COLO668 (cell line): ENCODE measurements at regions not wholly inside any gene's neighbourhood (a gene's known extent, or its start where the extent isn't known, plus 50 kb on each side); places are given as distances from the start of the nearest gene placed in this dataset.
"Not testable (repeated sequence)": the region's sequence is repeated elsewhere in the genome, so short reads cannot be mapped to it uniquely, and the experiment has no call there.

Experiments
- DNase-seq: peaks from one replicate; lab custom pipeline; 2025; ENCODE audit not compliant: unreplicated experiment; lab: John Stamatoyannopoulos, UW

DNA sequence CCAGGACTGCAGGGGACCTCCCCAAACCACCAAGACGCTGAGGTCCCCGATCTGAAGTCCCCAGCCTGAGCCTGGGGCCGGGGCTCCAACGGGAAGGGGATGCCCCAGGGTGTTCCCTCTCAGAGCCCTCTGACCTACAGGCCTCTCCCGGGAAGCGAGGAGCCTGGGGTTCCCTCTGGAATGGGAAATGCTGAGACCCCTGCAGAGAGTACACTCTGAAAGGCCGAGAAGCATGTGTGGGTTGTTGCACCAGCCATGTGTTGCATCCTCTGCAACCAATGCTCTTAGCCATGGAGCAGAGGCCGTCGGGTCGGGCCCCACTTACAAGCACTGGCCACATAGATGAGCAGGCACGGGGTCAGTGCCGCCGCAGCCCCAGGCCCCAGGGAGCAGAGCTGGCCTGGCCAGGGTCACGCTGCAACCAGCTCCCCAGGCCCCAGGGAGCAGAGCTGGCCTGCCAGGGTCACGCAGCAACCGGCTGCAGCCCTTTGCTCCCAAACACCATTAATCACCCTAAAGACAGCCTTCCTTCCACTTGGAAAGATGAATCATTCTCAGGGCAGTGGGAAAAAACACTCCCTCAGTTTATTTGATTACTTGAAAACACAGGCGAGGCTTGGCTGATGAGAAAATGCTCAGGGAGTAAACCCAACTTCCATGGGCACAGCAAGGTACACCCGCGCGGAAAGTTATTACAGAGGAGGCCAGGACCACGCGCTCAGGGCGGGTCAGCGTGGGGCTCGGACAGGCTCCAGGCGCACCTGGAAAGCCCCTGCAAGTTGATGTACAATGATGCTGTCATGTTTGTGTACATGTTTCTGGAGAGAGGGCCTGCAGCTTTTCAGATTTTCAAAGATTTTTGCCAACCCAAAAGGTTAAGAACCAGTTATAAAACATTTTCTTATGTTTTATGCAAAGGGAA is 78.0 kb upstream of the AFDN start:
- DNase-seq = no peak

DNA sequence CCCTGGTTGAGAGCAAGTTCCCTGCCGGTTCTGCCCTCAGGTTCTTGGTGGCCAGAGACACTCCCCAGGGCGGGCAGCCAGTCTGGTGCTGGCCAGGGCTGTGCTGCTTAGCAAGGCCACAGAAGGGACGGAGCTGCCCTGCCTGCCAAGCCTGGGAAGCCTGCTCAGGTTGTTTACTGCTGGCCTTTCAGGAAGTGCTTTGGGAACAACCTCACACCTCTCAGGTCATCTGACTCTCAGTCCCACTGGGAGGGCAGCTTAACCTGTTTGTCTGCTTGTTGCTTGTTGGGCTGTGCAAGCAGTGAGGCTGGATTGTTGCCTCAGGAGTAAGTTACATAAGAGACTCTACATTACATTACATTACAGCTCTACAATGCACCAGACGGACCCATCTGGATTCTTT is 75.8 kb upstream of the AFDN start:
- DNase-seq = peak; percentile 40

DNA sequence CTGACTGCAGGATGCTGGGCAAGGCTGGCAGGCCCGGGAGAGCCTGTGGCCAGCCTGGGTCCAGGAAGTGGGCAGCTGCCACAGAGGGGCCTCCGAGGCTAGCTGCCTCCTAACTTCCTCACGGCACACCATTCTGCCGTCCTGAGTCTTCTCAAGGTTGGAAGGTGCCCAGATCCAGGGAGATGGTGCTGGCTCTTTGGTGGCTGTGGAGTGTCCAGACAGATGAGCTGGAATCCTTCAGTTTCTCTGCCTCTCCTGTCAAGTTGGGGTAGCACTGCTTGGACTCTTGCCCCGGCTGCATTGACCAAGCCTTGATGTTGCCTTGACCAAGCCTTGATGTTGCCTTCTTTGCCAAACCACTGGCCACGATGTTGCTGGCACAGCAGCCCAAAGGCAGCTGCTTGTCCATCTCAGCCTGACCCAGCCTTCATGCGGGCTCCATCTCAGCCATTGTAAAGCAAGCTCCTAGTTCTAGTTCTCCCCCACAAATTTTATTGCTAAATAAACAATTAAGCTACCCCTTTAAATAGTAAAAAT is 75.1 kb upstream of the AFDN start:
- DNase-seq = no peak

DNA sequence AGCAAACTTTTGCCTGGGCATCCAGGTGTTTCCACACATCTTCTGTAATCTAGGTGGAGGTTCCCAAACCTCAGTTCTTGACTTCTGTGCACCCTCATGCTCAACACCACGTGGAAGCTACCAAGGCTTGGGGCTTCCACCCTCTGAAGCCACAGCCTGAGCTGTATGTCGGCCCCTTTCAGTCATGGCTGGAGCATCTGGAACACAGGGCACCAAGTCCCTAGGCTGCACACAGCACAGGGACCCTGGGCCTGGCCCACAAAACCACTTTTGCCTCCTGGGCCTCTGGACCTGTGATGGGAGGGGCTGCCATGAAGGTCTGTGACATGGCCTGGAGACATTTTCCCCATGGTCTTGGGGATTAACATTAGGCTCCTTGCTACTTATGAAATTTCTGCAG is 73.4 kb upstream of the AFDN start:
- DNase-seq = not testable (repeated sequence)

DNA sequence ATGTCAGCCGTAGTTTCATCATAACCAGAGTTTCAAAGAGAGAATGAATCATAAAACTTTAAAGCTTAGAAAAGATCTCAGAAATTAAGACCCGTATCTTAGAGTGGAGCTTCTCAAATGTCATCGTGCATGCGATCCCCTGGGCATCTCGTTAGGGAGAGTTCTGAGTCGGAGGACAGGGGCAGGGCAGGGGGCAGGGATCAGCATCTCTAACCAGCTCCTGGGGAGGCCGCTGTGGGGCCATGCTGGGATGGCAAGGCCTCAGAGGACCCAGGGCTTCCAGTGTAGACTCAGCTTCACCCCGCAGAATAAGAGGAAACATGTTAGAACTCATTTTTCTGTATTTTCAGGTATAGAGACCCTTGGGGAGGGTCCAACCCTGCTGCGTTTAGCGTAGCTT is 72.0 kb upstream of the AFDN start:
- no peak for DNase-seq

DNA sequence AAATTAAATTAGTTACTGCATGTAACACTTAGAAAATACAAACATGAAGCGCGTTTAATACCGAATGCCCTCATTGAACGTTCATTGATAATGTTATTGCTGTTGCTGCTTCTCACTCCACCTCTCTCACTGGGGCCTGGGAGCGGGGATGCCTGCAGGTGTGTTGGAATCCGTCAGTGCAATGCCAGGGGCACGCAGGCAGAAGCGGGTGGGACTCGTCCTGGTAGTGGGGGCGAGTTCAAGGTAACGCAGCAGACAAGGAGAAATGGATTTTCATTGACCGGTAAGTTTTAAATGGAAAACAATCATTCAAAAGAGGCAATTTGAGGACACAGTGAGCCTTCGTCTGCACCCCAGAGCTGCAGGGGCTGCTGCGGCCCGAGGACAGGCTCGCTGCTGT is 71.2 kb upstream of the AFDN start:
- DNase-seq = no peak

DNA sequence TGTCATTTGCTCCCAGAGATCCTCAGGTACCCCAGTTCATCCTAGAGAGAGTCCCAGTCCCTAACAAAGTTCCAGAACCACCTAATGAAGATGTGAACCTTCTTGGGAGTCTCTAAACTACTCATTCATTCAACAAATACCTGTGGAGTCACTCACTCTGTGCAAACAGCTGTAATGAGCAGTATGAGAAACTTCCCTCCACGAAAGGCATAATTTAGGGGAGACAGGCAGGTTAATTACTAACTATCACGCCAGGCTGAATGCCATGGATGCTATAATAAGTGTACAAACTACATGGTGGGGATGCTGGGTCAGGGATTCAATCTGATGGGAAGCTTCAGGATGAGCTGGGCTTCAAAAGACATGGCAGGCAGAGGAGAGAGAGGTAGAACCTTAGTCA is 70.1 kb upstream of the AFDN start:
- no peak for DNase-seq

DNA sequence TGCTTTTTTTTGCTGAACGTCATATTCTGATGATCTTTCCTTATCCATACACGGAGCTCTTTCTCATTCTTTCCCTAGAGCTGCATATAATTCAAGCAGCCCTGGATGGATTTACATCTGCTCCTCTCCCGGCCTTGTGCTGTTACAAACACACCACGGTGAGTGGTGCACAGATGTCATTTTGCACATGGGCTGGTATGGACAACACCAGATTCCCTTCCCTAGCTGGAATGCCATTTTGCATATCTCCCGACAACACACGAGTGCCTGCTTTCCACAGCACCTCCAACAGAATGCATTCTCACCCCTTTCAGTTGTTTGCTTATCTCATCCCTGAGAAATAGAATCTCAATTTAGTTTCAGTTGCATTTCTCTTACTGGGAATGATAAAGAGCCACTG is 69.5 kb upstream of the AFDN start:
- DNase-seq = no peak

DNA sequence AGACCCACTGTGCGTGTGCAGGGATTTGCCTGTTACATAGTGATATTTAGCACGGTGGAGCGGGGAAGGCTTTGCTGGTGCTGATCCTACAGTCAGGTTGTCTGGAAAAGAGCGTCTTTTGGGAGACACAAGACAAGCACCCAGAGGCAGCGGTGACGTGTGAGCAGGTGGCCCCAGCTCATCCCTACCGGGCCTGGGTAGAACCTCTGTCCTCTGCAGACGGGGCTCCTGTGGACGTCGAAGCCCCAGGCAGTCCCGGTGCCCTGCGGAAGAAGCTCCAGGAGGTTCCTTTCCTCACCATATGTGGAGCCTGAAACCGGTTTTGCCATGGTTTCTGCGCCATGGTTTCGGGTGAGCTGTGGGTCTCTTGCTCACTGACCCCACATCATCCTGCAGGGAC is 68.9 kb upstream of the AFDN start:
- no peak for DNase-seq

DNA sequence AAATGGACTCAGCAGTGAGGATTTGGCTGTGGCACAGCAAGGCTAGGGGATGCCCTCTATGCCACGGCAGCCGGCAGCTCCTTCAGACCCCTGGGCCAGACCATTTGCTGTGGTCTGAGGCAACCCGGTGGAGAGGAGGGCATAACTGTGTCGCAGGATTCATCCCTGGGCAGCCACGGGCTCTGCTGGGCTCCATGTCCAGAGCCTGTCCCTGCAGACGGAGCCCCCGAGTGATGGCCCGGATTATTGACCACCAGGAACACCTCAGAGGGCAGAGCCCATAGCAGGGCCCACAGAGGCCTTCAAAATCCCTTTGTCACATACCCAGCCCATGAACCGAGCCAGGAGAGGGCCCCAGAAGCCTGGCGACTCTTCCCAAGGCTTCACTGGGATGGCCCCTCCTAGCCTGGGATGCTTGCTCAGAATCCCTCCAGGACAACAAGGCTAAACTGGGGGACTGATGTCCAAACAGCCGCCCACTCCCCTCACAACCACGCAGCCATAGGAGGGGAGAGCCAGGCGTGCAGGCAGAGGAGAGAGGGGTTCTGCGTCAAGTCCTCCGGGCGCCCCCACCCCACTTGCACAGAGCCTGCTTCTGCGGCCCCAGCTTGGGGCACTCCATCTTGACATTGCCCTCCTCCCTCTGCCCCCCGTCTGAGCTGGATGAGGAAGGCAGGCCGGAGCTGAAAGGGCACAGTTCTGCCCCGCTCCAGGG is 68.2 kb upstream of the AFDN start:
- no peak for DNase-seq

DNA sequence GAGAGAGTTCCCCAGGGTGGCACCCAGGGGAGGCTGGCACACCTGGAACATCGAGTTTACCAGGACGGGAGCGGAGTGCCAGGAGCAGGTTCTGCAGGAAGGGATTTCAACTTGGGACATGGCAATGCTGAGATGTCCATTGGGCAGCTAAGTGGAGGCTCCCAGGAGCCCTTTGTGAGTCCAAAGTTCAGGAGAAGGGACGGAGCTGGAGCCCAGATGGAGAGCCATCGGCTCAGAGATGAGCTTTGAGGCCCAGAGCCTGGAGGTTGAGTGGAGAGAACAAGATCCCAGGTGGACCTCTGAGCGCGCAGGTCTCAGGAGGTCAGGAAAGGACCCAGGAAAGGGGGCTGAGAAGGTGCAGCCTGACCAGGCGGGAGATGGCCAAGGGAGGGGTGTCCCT is 67.5 kb upstream of the AFDN start:
- no peak for DNase-seq

DNA sequence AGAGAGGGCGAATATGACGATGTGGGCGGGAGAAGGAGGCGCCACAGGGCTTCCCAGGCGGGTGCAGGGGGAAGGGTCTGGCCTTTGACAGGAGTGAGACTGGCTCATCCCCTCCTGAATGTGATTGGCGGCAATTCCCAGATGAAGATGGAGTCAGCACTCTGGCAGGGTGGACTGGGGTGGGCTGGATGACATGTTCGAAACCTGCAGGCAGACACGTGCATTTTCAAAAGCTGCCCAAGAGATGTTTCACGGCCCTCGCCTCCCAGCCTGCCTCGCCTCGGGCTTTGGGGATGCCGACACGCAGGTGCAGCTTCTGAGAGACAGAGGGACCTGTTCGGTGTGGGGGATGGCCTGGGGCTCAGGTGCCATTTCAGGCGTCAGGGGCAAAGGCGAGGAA is 66.8 kb upstream of the AFDN start:
- DNase-seq = no peak

DNA sequence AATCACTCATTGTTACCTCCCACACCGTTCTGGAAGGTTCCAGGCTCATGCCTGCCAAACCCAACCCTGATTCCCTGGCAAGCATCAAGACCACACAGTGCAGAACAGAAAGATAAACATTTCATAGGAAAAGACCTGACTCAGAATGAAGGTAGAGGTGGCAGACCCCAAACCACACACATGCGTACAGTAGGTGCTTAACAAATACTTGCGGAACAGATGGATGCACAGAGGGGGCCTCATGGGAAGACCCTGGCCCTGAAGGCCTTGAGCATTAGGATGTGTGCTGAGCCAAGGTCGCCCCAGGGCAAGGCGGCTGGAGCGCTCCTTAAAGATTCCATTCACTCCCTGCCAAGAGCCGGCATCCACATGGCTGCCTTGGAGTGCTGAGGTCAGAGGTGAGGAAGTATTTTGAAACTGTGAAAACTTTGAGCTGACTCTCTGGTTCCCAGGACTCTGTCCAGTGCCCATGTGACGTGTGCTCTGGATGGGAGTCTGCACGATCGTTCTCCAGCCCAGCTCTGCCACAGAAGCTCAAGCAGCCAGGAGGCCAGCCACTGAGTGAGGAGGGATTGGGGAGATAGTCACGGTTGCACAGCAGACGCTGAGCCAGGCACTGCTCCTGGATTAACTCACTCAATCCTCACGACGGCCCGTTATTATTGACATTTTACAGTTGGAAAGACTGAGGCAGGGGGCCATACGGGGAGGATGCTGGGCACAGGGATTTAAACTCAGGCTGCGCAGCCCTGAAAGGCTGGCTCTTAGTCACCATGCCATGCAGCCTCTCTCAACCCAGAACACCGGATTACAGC is 65.5 kb upstream of the AFDN start:
- no peak for DNase-seq

DNA sequence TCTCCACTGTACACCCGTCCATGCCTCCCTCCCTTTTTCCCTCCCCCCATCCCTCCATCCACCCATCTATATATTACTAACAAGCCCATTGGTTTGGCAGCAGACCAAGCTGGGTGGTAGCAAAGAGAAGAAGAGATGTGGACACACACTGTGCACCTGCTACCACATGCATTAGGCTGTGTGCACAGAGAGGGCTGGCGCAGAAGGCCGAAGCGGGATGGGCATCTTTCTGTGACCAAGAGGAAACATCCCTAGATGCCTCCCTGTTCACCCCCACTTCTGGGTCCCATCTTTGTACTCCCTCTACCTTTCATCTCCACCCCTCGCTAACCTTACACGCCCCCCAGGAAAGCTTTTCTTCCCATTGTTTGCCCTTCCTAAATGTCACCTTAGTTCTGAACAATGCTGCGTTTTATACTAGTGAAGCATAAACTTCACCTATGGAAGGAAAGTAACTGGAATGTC is 64.9 kb upstream of the AFDN start:
- DNase-seq = peak; percentile 58

DNA sequence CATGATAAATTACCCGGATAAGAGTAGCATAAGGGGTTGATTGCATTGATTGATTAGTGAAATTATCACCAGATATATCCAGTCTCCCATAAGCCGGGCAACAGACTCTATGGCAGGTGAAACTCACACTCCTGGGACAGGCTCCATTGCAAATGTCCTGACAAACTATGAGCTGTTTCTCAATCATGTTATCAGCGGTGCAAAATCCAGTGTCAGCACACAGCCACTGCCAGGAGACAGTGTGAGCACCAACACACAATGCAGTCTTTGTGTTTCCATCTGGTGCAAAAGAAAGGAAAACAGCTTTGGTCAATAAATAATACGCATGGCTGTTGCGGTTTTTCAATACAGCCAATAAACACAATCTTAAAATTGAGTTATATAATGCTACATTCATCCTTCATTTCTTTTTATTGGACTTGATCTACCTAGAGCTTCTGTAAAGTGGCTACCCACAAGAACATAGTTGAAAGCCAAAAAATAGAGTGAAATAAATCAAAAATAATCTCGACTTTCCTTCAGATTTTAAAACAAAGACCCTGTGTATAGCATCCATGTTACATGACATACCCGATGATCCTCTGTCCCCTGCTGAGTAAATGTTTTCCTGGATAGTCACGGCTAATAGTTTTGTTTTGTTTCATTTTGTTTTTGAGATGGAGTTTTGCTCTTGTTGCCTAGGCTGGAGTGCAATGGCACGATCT is 64.3 kb upstream of the AFDN start:
- DNase-seq = no peak

DNA sequence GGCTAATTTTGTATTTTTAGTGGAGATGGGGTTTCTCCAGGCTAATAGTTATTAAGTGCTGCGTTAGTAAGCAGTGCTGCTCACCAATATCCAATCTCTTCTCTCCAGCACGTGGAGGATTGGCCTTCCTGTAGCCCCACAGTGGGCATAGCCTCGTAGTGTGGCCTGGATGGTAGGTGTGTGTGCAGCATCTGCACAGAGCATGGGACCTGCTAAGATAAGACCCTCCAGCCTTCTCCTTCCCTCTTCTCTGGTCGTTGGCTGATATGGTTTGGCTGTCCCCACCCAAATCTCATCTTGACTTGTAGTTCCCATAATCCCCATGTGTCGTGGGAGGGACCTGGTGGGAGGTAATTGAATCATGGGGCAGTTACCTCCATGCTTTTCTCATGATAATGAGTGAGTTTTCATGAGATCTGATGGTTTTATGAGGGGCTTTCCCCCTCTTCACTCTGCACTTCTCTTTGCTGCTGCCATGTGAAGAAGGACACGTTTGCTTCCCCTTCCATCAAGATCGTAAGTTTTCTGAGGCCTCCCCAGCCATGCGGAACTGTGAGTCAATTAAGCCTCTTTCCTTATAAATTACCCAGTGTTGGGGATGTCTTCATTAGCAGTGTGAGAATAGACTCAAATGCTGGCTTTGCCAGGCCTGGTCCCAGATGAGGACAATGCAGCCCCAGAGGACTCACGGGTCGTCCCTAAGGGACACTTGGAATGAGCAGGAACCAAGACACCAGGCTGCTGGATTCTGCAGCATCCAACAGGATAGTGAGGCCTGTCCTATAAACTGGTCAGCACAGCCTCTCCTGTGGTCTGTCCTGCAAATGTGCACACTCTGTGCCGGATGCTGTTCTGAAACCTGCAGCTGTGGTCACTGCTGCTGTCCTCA is 63.4 kb upstream of the AFDN start:
- no peak for DNase-seq

DNA sequence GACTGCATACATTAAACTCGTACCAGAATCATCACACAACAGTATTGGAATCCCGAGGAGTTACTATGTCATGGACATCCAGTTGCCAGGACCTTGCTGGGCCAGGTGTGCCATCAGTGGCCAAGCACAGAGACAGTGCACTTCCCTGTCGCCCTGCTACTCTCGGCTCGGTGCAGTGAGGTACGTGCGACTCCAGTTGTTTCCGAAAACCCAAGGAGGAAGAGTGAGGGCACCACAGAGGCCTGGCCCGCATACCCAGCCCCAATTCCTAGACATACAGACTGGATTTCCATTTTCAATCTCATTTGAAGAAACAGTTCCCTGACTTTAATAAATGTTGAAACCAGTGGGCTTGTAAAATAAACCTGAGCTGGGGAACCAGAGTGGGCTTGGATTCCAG is 62.5 kb upstream of the AFDN start:
- DNase-seq = no peak

DNA sequence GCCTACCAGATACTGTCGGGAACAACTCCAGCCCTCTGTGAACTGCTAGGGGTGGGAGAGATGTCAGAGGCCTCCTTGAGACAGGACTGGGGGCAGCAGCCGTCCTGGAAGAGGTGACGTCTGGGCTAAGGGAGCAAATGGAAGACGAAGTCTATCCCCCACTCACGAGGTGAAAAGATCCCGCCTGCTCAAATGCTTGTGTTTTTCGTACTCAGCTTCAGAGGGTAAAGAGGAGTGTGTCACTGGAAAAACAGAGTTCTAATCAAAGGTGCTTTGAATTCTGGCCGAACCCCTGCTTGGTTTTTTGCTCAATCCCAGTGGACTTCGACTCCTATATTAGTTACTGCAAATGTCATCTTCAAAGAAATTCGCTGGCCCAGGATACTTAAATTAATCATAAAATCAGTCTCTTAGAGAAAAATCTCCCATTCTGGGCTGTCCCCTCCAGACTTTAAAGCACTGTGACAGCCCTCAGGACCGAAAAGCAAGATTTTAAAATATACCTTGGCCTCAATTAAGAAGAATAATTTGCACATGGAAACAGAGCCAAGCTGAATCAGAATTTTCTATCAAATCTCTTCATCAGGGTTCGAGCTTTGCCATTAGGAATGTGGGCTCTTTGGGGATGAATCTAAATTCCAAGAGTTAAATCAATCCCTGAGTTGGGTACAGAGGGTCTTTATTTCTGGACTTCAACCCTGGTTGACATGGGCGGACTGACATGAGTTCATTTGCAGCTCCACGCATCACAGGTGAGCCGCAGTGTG is 61.8 kb upstream of the AFDN start:
- no peak for DNase-seq
